Caco-2 (cell line): ENCODE measurements at regions not wholly inside any gene's neighbourhood (a gene's known extent, or its start where the extent isn't known, plus 50 kb on each side); places are given as distances from the start of the nearest gene placed in this dataset.

ENCODE experiments used
- BruUV-seq: library from RNA; stranded (reverse); fragments of 400-500 nt; replicated peaks from 2 replicates; lab custom pipeline; 2021; lab: Mats Ljungman, UMichigan
- CTCF ChIA-PET: fragments of 300-600 bp; sonication (Branson Sonifier 250); formaldehyde crosslinking; loops from one replicate; lab custom pipeline; 2022; ENCODE audit warnings: antibody characterized with exemption; lab: Charles Lee
- POLR2A ChIA-PET: fragments of 300-600 bp; sonication (Branson Sonifier 250); formaldehyde crosslinking; loops from one replicate; lab custom pipeline; 2022; ENCODE audit warnings: antibody characterized with exemption; lab: Charles Lee
- DNase-seq, 2 experiments: peaks; one replicate each; pipeline versions ENCODE4 v3.0.0 to v3.0.0-alpha.2; 2020 to 2022
- H3K27me3 ChIP-seq: replicated peaks from 2 replicates; pipeline ENCODE4 v1.6.0; 2011; ENCODE audit warnings: low read length; ENCODE audit not compliant: control insufficient read depth, insufficient read depth
- H3K36me3 ChIP-seq: 2 replicates; pipeline ENCODE4 v1.5.1; 2011; ENCODE audit warnings: low read length; ENCODE audit not compliant: control insufficient read depth, insufficient read depth
- H3K4me1 ChIP-seq: fragments of 250-450 bp; sonication (Bioruptor Pico); 2 replicates; pipeline ENCODE4 v1.5.1; 2020; ENCODE audit warnings: mild to moderate bottlenecking
- H3K4me3 ChIP-seq: 2 replicates; pipeline ENCODE4 v1.5.1; 2011; ENCODE audit warnings: low read depth, mild to moderate bottlenecking, control low read depth, low read length
- H3K9me3 ChIP-seq: fragments of 250-450 bp; sonication (Bioruptor Pico); 2 replicates; pipeline ENCODE4 v1.5.1; 2020; ENCODE audit warnings: mild to moderate bottlenecking, moderate library complexity
- H3K27ac Mint-ChIP-seq: one replicate; pipeline ENCODE4 v1.8.0; 2022; ENCODE audit warnings: mixed read lengths; ENCODE audit not compliant: unreplicated experiment
- H3K27me3 Mint-ChIP-seq: one replicate; pipeline ENCODE4 v1.8.0; 2022; ENCODE audit warnings: mixed read lengths; ENCODE audit not compliant: insufficient read depth, unreplicated experiment
- H3K36me3 Mint-ChIP-seq: one replicate; pipeline ENCODE4 v1.8.0; 2022; ENCODE audit warnings: mild to moderate bottlenecking, mixed read lengths; ENCODE audit not compliant: insufficient read depth, unreplicated experiment
- H3K4me1 Mint-ChIP-seq: one replicate; pipeline ENCODE4 v1.8.0; 2022; ENCODE audit warnings: low read depth, mixed read lengths; ENCODE audit not compliant: unreplicated experiment
- H3K4me3 Mint-ChIP-seq: one replicate; pipeline ENCODE4 v1.8.0; 2022; ENCODE audit warnings: mild to moderate bottlenecking, moderate library complexity, mixed read lengths; ENCODE audit not compliant: unreplicated experiment
- H3K9me3 Mint-ChIP-seq: one replicate; pipeline ENCODE4 v1.8.0; 2022; ENCODE audit warnings: mixed read lengths; ENCODE audit not compliant: unreplicated experiment
- CTCF ChIP-seq, 2 experiments: fragments of 200-600 bp in 1 of 2; IDR thresholded peaks; 1 replicate in 1 of 2; 2 replicates in 1 of 2; pipeline versions ENCODE4 v1.5.1 to v1.8.0; 2011 to 2022; ENCODE audit warnings: antibody characterized with exemption in 1 of 2, control low read depth in 1 of 2, inconsistent platforms in 1 of 2, low read depth in 1 of 2, low read length in 1 of 2, mild to moderate bottlenecking in 1 of 2, moderate library complexity in 1 of 2; ENCODE audit not compliant: insufficient read depth in 1 of 2, severe bottlenecking in 1 of 2, unreplicated experiment in 1 of 2
- intact Hi-C: fragments of 100-400 bp; cut with micrococcal nuclease; formaldehyde crosslinking; loops from one replicate; pipeline ENCODE4 v1.10.0; 2022; ENCODE audit not compliant: unreplicated experiment

GRCh38 chrX:63475200-63475599 is 124.1 kb upstream of the SPIN4 start:
- Mint-ChIP-seq H3K36me3 (no peaks in the 10 kb centered on the region), H3K4me3 (no peak overlapping the region), H3K27ac (no peak overlapping the region), H3K9me3 (peaks cover 11% of the 10 kb centered on the region), H3K4me1 (no peaks in the 10 kb centered on the region), H3K27me3 (no peaks in the 10 kb centered on the region)
- peak in 1 of 2 experiments; percentile 7 for DNase-seq
- Histone ChIP-seq H3K9me3 (no peaks in the 10 kb centered on the region), H3K36me3 (no peaks in the 10 kb centered on the region), H3K4me3 (no peak overlapping the region), H3K4me1 (no peaks in the 10 kb centered on the region), H3K27me3 (no peaks in the 10 kb centered on the region)
- no peak for TF ChIP-seq CTCF (IDR thresholded peaks at IDR 0.05; ENCODE audit: insufficient read depth in 1 of 2, low read depth in 1 of 2, low read length in 1 of 2, severe bottlenecking in 1 of 2, unreplicated experiment in 1 of 2)
- intact Hi-C loops = no loop called here
- ChIA-PET POLR2A (no interaction called here), CTCF (no interaction called here)
- no TSS peak for BruUV-seq

- Mint-ChIP-seq H3K36me3 (no peaks in the 10 kb centered on the region), H3K4me3 (no peak overlapping the region), H3K4me1 (no peaks in the 10 kb centered on the region), H3K27me3 (no peaks in the 10 kb centered on the region), H3K9me3 (no peaks in the 10 kb centered on the region), H3K27ac (no peak overlapping the region)
- POLR2A ChIA-PET = no interaction called here
- H3K4me1 ChIP-seq = no peaks in the 10 kb centered on the region
- no TSS peak for BruUV-seq
- H3K27me3 ChIP-seq = no peaks in the 10 kb centered on the region
- CTCF ChIA-PET = no interaction called here
- H3K9me3 ChIP-seq = no peaks in the 10 kb centered on the region
- TF ChIP-seq CTCF (IDR thresholded peaks at IDR 0.05; ENCODE audit: insufficient read depth in 1 of 2, low read depth in 1 of 2, low read length in 1 of 2, severe bottlenecking in 1 of 2, unreplicated experiment in 1 of 2) = no peak
- no peaks in the 10 kb centered on the region for H3K36me3 ChIP-seq
- H3K4me3 ChIP-seq = no peak overlapping the region
- DNase-seq = no peak
- intact Hi-C loops = no loop called here
Measured at GRCh38 chrX:63471004-63471403, 119.9 kb upstream of the SPIN4 start.

GRCh38 chrX:63470506-63470905 is 119.4 kb upstream of the SPIN4 start:
- no peaks in the 10 kb centered on the region for H3K27me3 ChIP-seq
- no peaks in the 10 kb centered on the region for H3K9me3 ChIP-seq
- Mint-ChIP-seq H3K4me1 (no peaks in the 10 kb centered on the region), H3K9me3 (no peaks in the 10 kb centered on the region), H3K27me3 (no peaks in the 10 kb centered on the region), H3K4me3 (no peak overlapping the region), H3K36me3 (no peaks in the 10 kb centered on the region), H3K27ac (no peak overlapping the region)
- no peaks in the 10 kb centered on the region for H3K4me1 ChIP-seq
- DNase-seq = no peak
- H3K4me3 ChIP-seq = no peak overlapping the region
- intact Hi-C loops = no loop called here
- no TSS peak for BruUV-seq
- CTCF ChIA-PET = no interaction called here
- POLR2A ChIA-PET = no interaction called here
- H3K36me3 ChIP-seq = no peaks in the 10 kb centered on the region
- TF ChIP-seq CTCF (IDR thresholded peaks at IDR 0.05; ENCODE audit: insufficient read depth in 1 of 2, low read depth in 1 of 2, low read length in 1 of 2, severe bottlenecking in 1 of 2, unreplicated experiment in 1 of 2) = no peak
